Stomach (tissue), 8 donors: ENCODE measurements at regions not wholly inside any gene's neighbourhood (a gene's known extent, or its start where the extent isn't known, plus 50 kb on each side); places are given as distances from the start of the nearest gene placed in this dataset.
A peak's percentile ranks its signal among the peaks of the same experiment; 100 is the strongest.

Experiments used
- DNase-seq, 2 donors: peaks; one replicate each; pipeline versions ENCODE4 v3.0.0 to v3.0.0-alpha.2; 2013 to 2019
- H3K27ac ChIP-seq, 5 donors: fragments of 200-600 bp in 4 of 5; sonication (generic) in 4 of 5; one replicate each; pipeline ENCODE4 v1.5.1; 2013 to 2019; ENCODE audit warnings: mild to moderate bottlenecking in 1 of 5, moderate library complexity in 1 of 5
- H3K27me3 ChIP-seq, 3 donors: fragments of 200-600 bp; sonication (generic); one replicate each; pipeline ENCODE4 v1.5.1; 2017 to 2019; ENCODE audit warnings: mixed run types in 1 of 3
- H3K36me3 ChIP-seq, 4 donors: fragments of 200-600 bp; sonication (generic); 1 replicate in 3 of 4; 2 replicates in 1 of 4; pipeline ENCODE4 v1.5.1; 2016 to 2019
- H3K4me1 ChIP-seq, 4 donors: fragments of 200-600 bp; sonication (generic); one replicate each; pipeline ENCODE4 v1.5.1; 2016 to 2019
- H3K4me3 ChIP-seq, 4 donors: fragments of 200-600 bp; sonication (generic) in 3 of 4; one replicate each; pipeline ENCODE4 v1.5.1; 2016 to 2019; ENCODE audit warnings: mild to moderate bottlenecking in 1 of 4
- H3K9me3 ChIP-seq, 4 donors: fragments of 200-600 bp; sonication (generic); one replicate each; pipeline ENCODE4 v1.5.1; 2016 to 2019
- EP300 ChIP-seq: sonication (generic); formaldehyde crosslinking; IDR thresholded peaks from one replicate; pipeline ENCODE4 v1.6.1; 2017; ENCODE audit warnings: antibody characterized with exemption
- POLR2A ChIP-seq, 4 donors: fragments of 450-650 bp; IDR thresholded peaks; one replicate each; pipeline ENCODE4 v1.6.1; 2016; ENCODE audit warnings: antibody characterized with exemption in 4 of 4, control low read depth in 2 of 4, mild to moderate bottlenecking in 1 of 4, moderate library complexity in 1 of 4
- POLR2AphosphoS5 ChIP-seq, 3 donors: sonication (generic); formaldehyde crosslinking; IDR thresholded peaks; one replicate each; pipeline ENCODE4 v1.6.1; 2016; ENCODE audit warnings: antibody characterized with exemption in 3 of 3
- WGBS, 5 donors: extraction: QIAGEN DNeasy Blood & Tissue Kit in 3 of 5; methylation state at CpG; one replicate each; pipeline versions ENCODE4 v1.1.5 to v1.1.7; 2013 to 2018; 5-methylcytosine and 5-hydroxymethylcytosine counted together
- intact Hi-C: fragments of 100-400 bp; cut with DNase I; formaldehyde crosslinking; loops from one replicate; pipeline ENCODE4 v1.15.1; 2023; ENCODE audit warnings: low total_unique reads
- TF ChIP-seq, protein P1 (sequence below), 7 experiments: fragments of 450-650 bp in 4 of 7; fragments of 200-600 bp in 3 of 7; sonication (generic) in 3 of 7; IDR thresholded peaks; one replicate each; pipeline ENCODE4 v1.5.1; 2016 to 2019; ENCODE audit warnings: antibody characterized with exemption in 7 of 7, control low read depth in 2 of 7, mild to moderate bottlenecking in 1 of 7
- donor health status: healthy with polysubstance abuse.
- donor health status: Bipolar disorder and iron deficiency.
- donor health status: healthy.

DNA sequence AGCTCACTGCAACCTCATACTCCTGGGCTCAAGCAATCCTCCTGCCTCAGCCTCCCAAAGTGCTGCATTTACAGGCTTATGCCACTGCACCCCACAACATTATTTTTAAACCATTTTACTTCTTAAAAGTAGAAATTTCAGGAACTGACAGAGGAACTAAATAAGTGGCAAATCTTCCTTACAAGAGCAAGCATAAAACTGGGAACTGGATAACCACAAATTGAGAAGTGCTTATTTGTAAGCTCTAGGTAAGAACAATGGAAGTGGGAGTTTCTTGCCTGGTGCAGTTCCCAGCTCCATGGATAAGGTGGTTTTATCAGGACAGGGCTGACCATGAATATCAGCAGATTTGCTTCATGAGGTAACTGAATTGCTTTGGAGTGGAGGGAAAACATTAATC, 655.2 kb downstream of the DIPK2A start:
- H3K4me3 ChIP-seq, result no peak overlapping the region
- no peaks in the 10 kb centered on the region for H3K27me3 ChIP-seq
- DNase-seq, result no peak
- no peak overlapping the region for H3K27ac ChIP-seq
- intact Hi-C loops, result no loop called here
- H3K4me1 ChIP-seq, result no peaks in the 10 kb centered on the region
- no peaks in the 10 kb centered on the region for H3K9me3 ChIP-seq
- no peak for TF ChIP-seq EP300
- no peak for TF ChIP-seq POLR2A (IDR thresholded peaks at IDR 0.05)
- TF ChIP-seq, protein P1, sequence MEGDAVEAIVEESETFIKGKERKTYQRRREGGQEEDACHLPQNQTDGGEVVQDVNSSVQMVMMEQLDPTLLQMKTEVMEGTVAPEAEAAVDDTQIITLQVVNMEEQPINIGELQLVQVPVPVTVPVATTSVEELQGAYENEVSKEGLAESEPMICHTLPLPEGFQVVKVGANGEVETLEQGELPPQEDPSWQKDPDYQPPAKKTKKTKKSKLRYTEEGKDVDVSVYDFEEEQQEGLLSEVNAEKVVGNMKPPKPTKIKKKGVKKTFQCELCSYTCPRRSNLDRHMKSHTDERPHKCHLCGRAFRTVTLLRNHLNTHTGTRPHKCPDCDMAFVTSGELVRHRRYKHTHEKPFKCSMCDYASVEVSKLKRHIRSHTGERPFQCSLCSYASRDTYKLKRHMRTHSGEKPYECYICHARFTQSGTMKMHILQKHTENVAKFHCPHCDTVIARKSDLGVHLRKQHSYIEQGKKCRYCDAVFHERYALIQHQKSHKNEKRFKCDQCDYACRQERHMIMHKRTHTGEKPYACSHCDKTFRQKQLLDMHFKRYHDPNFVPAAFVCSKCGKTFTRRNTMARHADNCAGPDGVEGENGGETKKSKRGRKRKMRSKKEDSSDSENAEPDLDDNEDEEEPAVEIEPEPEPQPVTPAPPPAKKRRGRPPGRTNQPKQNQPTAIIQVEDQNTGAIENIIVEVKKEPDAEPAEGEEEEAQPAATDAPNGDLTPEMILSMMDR (IDR thresholded peaks at IDR 0.05), result no peak
- TF ChIP-seq POLR2AphosphoS5 (IDR thresholded peaks at IDR 0.05), result no peak
- no peaks in the 10 kb centered on the region for H3K36me3 ChIP-seq

DNA sequence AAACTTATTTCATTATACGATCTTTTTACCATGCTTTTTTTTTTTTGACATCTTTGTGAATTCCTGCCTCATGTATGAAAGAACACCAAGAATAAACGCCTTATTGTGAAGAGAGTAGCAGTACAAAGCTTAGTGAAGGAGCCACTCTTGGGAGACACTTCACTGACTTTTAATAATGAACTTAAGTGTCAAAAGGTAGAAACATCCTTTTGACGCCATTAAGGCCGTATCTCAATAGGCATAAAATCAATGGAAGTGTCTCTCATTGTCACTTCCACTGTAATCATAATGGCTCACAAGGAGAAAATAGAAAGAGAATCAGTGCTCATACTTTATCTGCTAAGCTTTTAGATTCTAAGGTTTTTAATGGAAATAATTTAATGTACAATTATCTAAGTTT, 657.8 kb downstream of the DIPK2A start:
- Histone ChIP-seq H3K9me3 (no peaks in the 10 kb centered on the region), H3K27ac (no peak overlapping the region), H3K4me1 (no peaks in the 10 kb centered on the region), H3K27me3 (no peaks in the 10 kb centered on the region), H3K36me3 (no peaks in the 10 kb centered on the region), H3K4me3 (no peak overlapping the region)
- TF ChIP-seq, protein P1 (IDR thresholded peaks at IDR 0.05), result no peak
- no peak for DNase-seq
- intact Hi-C loops, result no loop called here
- WGBS, 5 donors, result 81 to 86% (median 84%) methylated on average over 4 of the region's 4 CpGs

DNA sequence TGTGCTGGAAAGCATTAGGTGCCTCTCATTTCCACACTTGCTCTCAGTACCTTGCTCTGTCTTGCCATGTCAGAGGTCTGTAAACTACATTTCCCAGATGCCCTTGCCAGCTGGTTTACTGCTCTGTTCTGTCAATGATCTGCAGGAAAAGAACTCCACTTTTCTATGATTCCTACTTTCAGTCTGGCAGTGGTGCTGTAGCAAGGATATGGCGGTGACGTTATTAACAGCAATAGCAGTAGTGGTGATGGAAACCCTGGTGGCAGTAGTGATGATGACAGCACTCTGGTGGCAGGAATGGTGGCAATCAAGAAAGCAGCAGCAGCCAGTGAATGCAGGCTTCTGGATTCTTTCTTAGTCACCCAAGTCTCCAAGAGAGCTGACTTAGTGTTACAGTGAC, 665.2 kb downstream of the DIPK2A start:
- TF ChIP-seq POLR2AphosphoS5 (IDR thresholded peaks at IDR 0.05) (no peak), POLR2A (IDR thresholded peaks at IDR 0.05) (no peak), EP300 (no peak)
- TF ChIP-seq, protein P1 (IDR thresholded peaks at IDR 0.05), result no peak
- intact Hi-C loops, result no loop called here
- no peaks in the 10 kb centered on the region for H3K4me1 ChIP-seq
- H3K27me3 ChIP-seq, result no peaks in the 10 kb centered on the region
- no peak overlapping the region for H3K27ac ChIP-seq
- no peaks in the 10 kb centered on the region for H3K9me3 ChIP-seq
- DNase-seq, result peak in 1 of 2 donors; percentile 22
- 64 to 81% (median 72%) methylated on average over 2 of the region's 2 CpGs for WGBS, 5 donors
- no peak overlapping the region for H3K4me3 ChIP-seq
- no peaks in the 10 kb centered on the region for H3K36me3 ChIP-seq

DNA sequence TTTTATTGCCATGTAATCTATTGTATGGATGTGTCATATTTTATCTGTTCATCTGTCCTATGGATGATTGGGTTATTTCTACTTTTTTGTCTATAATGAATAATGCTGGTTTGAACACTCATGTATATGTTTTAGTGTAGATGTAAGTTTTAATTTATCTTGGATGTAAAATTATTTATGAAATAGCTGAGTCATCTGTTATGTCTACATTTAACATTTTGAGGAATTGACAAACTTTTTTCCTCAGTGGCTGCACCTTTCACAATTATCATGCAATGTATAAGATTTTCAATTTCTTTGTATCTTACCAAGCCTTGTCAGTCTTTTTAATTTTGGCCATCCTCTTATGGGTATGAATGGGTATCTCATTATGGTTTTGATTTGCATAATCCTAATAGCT, 666.4 kb downstream of the DIPK2A start:
- Histone ChIP-seq H3K27ac (no peak overlapping the region), H3K36me3 (no peaks in the 10 kb centered on the region), H3K9me3 (no peaks in the 10 kb centered on the region), H3K4me1 (no peaks in the 10 kb centered on the region), H3K4me3 (no peak overlapping the region), H3K27me3 (no peaks in the 10 kb centered on the region)
- intact Hi-C loops, result no loop called here
- DNase-seq, result no peak
- TF ChIP-seq POLR2A (IDR thresholded peaks at IDR 0.05), result no peak

DNA sequence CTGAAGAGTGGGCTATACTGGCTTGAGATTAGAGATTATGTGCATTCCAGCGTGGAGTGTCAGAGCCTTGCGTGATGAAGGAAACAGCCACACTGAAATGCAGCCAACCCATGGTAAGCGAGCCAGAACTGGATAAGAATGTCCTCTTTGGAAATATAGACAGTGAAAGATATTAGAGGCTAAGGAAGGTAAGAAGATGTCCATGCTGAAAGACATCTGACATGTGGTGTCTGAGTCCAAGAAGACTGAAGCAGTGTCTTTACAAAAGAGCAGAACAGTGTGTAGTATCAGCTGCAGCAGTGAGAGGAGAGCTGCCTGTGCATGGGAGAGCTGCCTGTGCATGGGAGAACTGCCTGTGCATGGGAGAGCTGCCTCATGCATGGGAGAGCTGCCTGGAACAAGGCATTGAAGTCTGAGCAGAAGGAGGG, 672.2 kb downstream of the DIPK2A start:
- 37 to 61% (median 53%) methylated on average over 3 of the region's 3 CpGs for WGBS, 5 donors

More for the DNA sequence above, 672.2 kb downstream of the DIPK2A start:
- Histone ChIP-seq H3K9me3 (no peaks in the 10 kb centered on the region), H3K36me3 (no peaks in the 10 kb centered on the region), H3K4me3 (no peak overlapping the region), H3K27me3 (no peaks in the 10 kb centered on the region), H3K27ac (no peak overlapping the region), H3K4me1 (no peaks in the 10 kb centered on the region)
- no peak for TF ChIP-seq POLR2AphosphoS5 (IDR thresholded peaks at IDR 0.05)
- TF ChIP-seq POLR2A (IDR thresholded peaks at IDR 0.05), result no peak
- TF ChIP-seq EP300, result no peak
- TF ChIP-seq, protein P1 (IDR thresholded peaks at IDR 0.05), result no peak
- peak in 1 of 2 donors; percentile 9 for DNase-seq
- intact Hi-C loops, result no loop called here
